Urothelium cell line (cell line): ENCODE measurements at regions not wholly inside any gene's neighbourhood (a gene's known extent, or its start where the extent isn't known, plus 50 kb on each side); places are given as distances from the start of the nearest gene placed in this dataset.
"Not testable (repeated sequence)": the region's sequence is repeated elsewhere in the genome, so short reads cannot be mapped to it uniquely, and the experiment has no call there.

Source experiments
- DNase-seq: peaks from one replicate; pipeline ENCODE4 v3.0.0; 2011; ENCODE audit warnings: low spot score, mixed read lengths
- FAIRE-seq: peaks from 2 replicates; lab custom pipeline; 2011; peaks lifted over from hg19 to GRCh38; lab: Jason Lieb, UNC

DNA sequence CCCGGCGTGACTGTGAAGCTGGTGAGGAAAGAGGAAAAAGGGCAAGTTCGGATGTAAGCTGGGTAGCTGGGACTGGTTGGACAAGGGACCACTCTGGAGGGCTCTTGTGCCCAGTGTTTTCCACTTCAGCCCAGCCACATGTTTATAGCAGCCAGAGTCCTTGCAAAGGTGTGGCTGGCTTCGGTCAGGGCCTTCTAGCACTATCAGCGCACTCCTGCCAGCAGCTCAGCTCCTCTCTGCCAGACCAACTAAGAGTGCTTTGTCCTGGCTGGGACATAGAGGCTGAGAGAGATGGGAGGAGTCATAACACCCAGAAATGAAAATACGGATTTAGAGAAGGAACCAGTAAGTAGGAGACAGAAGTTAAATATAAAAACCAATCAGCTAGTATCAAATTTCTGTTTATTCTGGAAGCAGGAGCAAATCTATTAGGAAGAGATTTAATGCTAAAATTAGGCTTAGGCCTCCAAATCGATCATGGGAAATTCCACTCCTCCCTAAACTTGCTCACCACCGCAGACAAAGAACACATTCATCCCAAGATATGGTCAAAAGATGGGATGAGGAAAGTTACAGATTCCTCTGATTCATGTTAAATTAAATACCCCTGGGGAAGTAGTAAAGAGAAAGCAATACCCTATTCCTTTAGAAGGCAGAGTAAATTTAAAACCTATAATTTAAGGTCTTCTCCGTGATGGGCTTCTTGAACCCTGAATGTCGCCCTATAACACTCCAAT lies 135.0 kb downstream of the RALA start:
- no peak for FAIRE-seq
- no peak for DNase-seq

DNA sequence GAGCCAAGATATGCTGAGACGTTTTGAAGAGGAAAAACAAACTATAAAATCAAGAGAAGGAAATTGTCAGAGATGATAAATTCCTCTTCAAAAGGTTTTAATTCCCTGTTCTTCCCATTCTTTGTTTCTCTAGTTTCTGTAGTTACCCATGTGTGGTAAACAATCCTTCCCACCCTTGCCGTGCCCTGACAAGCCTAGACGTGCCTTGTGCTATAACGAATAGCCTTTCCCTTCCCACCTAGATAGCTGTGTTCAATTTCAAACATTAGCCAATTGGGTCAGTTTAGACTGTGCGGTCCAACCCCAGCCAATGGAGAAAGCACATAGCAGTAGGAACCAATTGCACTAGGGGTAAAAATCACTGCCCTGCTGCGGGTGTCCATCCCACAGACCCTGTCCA lies 138.1 kb downstream of the RALA start:
- DNase-seq (no peak), FAIRE-seq (peak; percentile 86)

DNA sequence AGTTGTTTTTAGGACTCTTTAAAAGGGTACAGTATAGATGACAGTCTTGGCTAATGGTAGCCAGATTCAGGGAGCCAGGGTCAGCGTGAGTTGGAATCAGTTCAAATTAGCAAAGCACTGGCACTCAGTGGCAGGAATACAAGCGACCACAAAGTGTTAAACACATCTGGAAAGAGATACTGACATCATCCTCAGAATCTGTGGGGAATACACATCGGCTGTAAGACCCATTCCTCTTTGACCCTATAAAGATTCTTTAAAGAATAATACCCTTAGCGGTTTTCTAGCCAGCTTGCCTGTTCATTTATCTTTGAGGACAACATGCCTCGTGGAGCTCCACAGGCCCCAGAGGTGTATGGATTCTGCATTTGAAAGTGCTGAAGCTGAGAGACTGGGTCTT lies 139.1 kb downstream of the RALA start:
- DNase-seq, FAIRE-seq: not testable (repeated sequence)

DNA sequence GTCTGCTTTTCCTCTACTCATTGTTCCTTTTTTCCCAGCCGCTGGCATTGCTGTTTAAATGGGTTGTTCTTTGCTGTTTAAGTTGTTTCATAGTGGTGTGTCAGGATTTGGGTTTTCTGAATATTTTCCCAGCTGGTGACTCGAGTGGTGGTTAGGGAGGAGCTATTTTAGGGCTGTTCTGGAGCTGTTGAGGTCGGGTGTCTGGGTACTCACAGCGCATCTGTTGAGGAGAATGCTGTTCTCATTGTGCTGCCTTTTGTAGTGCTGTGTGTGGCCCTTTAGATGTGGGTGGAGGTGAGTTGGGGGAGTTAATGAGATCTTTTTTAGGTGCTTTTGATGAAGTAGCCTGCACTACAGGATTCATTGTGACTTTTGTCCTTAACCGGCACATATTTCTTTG lies 139.5 kb downstream of the RALA start:
- not testable (repeated sequence) for FAIRE-seq, DNase-seq

DNA sequence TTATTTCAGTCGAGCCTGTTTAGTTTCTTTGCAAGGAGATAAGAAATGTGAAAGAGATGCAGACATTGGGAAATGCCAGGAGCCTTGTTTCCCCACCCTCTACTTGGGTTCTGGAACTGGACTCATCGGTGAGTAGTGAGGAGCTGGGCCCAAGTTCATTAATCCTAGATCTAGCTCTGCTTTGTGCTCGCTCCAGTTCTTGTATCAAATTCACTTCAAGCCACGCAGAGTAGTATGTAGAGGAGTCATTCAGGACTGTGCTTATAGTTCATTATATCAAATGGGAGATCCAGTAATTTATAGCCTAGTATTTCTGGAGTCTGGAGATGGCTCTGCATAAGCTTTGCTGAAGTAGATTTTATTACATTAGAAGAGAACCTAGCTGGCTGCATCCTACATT lies 142.5 kb downstream of the RALA start:
- not testable (repeated sequence) for DNase-seq, FAIRE-seq

DNA sequence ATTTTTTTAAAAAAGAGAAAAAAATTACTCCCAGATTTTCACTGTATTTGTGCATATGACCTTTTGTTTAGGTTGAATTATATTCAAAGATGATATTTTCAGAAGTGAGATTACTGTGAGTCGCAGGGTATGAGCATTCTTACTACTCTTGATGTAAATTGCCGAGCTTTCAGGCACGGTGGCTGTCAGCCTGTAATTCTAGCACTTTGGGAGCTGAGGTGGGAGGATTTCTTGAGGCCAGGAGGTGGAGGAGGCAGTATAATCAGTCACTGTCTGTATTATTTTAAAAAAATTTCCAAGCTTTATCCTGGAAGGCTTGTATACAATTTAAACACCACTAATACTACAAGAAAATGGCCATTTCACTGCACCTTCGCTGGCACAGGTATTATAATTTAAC lies 145.1 kb downstream of the RALA start:
- not testable (repeated sequence) for DNase-seq, FAIRE-seq

DNA sequence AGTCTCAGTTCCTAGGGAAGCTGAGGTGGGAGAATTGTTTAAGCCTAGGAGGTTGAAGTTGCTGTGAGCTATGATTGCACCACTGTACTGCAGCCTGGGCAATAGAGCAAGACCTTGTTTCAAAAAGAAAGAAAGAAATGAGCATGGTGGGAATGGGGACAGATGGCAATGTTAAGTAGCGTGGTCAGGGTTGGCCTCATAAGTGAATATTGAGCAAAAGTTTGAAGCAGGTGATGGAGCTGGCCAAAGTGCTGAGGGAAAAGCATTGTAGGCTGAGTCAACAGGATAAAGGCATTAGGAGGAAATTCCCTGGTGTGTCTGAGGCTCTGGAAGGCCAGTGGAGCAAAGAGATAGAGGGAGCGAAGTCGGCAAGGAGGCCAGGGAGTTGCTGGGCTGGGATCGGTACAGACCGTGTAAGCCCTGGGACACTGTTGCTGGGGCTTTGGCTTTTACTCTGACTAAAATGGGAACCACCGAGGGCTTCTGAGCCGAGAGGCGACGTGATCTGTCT lies 151.0 kb downstream of the RALA start:
- DNase-seq, FAIRE-seq: not testable (repeated sequence)

DNA sequence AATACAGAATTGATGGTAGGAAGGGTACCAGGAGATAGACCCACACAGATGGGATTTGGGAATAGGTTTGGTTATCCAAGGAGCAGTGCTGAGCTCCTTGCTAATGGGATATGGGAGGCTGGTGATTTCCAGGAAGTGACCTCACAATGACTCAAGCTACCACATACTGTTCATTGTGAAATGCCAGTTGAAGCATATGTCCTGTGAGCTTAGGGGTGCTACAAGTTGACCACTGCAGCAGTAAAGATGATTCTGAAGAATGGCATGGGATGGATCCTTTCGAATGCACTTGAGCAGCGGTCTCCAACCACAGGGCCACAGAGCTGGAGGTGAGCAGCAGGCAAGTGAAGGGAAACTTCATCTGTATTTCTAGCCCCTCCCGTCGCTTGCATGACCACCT lies 158.2 kb downstream of the RALA start:
- DNase-seq, FAIRE-seq: not testable (repeated sequence)

DNA sequence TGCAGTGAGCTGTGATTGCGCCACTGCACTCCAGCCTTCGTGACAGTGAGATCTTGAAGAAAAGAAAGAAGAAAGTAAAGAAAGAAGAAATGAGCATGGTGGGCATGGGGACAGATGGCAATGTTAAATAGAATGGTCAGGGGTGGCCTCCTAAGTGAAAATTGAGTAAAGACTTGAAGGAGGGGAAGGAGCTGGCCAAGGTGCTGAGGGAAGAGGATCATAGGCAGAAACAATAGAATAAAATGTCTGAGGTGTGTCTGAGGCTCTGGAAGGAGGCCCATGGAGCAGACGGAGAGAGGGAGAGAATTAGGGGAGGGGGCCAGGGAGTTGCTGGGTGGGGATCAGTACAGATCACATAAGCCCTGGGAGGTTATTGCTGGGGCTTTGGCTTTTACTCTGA lies 163.1 kb downstream of the RALA start:
- FAIRE-seq, DNase-seq: not testable (repeated sequence)

DNA sequence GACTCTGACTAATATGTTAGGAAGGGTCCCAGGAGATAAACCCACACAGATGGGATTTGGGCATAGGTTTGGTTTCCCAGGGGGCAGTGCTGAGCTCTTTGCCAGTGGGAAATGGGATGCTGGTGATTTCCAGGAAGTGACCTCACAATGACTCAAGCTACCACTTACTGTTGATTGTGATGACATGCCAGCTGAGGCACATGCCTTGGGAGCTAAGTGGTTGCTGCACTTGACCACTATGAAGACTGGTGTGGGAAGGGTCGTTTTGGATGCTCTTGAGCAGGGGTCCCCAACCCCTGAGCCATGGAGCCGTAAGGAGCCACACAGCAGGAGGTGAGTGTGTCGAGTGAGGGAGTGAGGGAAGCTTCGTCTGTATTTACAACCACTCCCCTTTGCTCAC lies 159.0 kb upstream of the CDK13 start:
- not testable (repeated sequence) for DNase-seq

DNA sequence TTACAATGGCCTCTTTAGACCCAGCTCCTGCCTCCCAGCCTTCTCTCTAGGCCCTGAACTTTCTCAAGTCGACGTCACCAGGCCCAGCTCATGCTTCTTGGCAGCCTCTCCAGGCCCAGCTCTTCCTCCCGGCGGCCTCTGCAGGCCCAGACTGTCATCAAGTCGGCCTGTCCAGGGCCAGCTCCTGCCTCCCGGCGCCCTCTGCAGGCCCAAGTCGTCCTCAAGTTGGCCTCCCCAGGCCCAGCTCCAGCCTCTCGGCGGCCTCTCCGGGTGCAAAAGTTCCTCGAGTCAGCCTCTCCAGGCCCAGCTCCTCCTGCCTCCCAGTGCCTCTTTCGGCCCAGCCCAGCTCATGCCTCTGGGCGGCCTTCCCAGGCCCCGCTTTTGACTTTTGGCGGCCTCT lies 158.1 kb upstream of the CDK13 start:
- not testable (repeated sequence) for DNase-seq, FAIRE-seq

More for the DNA sequence above, 159.0 kb upstream of the CDK13 start:
- FAIRE-seq: not testable (repeated sequence)

DNA sequence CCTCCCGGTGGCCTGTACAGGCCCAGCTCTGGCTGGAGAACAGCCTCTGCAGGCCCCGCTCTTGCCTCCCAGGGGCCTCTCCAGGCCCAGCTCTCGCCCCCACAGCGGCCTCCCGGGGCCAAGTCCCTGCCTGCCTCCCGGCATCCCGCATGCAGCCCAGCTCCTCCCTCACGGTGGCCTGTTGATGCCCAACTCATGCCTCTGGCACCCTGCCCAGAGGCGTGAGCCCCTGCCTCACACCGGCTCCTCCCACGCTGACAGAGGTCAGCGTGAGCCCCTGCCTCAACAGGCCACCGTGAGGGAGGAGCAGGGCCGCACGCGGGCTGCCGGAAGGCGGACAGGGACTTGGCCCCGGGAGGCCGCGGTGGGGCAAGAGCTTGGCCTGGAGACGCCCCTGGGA lies 157.0 kb upstream of the CDK13 start:
- not testable (repeated sequence) for FAIRE-seq, DNase-seq

DNA sequence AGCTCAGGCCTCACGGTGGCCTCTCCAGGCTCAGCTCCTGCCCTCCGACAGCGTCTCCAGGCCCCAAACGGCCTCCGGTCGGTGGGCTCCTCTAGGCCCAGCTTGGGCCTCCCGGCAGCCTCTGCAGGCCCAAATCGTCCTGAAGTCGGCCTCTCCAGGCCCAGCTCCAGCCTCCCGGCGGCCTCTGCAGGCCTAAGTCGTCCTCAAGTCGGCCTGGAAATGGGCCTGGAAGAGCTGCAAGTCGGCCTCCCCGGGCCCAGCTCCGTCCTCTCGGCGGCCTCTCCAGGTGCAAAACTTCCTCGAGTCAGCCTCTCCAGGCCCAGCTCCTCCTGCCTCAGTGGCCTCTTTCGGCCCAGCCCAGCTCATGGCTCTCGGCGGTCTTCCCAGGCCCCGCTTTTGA lies 156.2 kb upstream of the CDK13 start:
- not testable (repeated sequence) for FAIRE-seq, DNase-seq

DNA sequence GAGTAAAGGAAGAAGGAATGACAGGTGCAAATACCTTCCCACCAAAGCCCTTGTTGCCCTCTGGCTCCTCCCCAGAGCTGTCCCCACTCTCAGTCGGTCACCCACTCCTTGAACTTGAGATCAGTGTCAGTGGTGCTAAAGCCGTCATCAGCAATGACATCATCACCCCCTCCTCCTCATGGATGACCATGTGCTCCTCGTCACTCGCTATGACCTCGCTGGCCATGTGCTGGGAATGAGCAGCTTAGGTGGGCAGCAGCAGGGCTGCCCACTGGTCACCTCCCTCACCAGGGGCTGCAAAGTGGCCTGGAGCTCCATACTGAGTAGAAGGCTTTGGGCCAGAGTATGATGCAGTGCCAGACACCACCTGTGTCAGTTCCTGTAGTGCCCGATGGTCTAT lies 153.1 kb upstream of the CDK13 start:
- FAIRE-seq, DNase-seq: not testable (repeated sequence)

DNA sequence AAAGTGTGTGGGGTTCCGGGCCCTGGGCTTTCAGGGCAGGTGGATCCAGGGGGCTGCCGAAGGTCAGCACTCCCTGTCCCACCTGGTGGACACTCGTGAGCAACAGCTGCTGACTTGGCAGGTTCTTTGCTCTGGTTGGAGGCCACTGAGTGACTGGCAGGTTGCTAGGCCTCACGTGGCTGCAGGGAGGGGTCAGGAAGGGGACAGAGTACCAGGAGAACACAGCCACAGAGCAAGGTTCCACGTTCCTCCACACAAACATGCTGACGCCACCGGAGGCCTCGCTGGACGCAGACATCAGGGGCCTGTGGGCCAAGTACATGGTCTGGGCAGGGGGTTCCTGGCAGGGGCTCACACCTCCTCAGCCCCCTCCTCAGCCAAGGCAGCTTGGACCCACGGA lies 152.0 kb upstream of the CDK13 start:
- not testable (repeated sequence) for DNase-seq, FAIRE-seq

DNA sequence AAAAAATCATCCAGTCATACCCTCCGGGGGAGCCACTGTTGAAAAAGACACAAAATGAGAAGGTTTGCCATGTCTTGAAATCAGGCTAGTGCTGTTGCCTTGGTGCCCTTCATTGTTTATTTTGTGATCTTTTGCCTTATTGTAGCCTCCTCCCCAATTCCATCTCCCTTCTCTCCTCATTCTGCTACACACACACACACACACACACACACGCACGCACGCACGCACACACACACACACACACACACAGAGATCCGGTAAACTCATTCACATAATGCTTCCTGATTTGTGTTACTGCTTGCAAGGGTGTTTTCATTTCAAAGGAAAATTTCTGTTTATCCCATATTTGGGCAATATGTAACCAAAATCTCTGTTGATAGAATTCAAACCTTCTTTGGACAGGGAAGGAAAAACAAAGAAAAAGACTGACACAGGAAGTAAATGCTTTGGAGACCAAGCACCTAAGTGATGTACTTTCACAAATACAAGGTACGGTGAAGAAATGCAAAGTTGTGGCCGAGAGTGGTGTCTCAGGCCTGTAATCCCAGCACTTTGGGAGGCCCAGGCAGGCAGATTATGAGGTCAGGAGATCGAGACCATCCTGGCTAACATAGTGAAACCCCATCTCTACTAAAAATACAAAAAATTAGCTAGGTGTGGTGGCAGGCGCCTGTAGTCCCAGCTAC lies 141.1 kb upstream of the CDK13 start:
- DNase-seq (peak; percentile 6), FAIRE-seq (no peak)

DNA sequence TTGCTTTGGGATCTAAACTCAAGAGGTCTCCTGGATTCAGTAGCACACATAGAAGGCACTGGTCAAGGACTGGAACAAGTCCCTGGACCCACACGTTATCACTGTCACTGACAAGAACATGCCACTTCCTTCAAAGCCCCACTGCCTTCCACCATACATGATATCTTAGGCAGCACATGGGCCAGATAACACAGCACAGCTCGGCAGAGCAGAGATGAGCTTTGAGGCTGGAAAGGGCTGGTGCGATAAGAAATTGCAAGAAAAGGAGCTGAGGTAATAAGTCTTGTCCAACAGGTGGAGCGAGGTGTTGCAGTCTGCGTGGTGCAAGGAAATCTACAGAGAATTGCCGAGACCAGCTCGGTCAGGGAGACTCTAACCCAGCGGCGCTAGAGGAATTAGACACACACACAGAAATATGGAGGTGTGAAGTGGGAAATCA lies 139.8 kb upstream of the CDK13 start:
- FAIRE-seq (peak; percentile 44), DNase-seq (no peak)

DNA sequence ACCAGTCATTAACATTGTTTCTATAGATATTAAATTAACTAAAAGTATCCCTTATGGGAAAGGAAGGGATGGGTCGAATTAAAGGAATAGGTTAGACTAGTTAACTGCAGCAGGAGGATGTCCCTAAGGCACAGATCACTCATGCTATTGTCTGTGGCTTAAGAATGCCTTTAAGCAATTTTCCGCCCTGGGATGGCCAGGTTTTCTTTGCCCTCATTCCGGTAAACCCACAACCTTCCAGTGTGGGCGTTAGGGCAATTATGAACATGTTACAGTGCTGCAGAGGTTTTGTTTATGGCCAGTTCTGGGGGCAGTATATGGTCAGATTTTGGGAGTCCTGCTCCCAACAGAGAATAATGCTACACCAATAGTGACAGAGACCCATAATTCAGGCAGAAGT lies 139.3 kb upstream of the CDK13 start:
- DNase-seq: peak; percentile 9
- FAIRE-seq: no peak

DNA sequence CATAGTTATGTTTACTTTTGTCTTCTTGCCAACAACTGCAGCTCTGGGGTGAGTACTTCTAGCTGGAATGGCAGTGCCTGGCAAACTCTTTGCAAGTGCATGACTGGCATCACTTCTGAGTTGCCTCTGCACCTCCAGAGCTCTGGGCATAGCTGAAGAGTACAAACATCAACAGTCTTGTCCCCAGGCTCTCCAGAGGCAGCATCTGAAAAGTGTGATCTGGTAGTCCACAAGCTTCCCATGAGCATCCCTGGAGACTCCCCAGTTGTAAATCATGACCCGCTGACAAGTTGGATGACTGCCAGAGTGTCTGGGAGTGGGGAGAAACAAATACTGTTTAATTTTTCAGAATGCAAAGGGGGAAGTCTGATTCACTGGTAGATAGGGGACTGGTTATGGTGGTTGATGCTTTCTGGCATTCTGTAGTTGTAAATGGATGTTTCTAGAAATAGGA lies 138.9 kb upstream of the CDK13 start:
- FAIRE-seq: peak; percentile 50
- peak; percentile 61 for DNase-seq

DNA sequence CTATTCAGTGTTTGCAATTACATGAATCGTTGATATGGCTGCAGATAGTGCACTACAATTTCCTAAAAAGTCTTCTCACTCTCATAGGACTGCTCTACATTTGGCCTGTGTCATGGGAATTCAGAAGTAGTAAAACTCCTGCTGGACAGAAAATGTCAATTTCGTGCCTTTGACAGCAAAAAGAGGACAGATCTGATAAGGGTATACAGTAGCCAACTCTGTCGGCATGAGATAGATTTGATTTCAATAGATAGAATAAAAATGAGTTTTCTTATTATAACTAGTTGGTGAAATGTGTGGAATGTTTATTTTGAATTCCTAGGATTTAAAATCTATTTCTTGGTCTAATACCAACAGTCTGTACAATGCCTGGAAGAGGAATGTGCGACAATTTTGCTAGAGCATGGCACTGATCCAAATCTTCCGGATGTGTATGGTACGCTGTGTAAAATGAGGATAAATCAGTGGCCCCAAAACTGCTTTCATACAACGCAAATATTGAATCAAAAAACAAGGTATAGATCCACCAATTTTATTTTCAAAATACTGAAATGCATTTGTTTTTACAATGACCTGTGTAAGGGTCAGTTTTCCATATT lies 133.5 kb upstream of the CDK13 start:
- no peak for DNase-seq
- FAIRE-seq: no peak

DNA sequence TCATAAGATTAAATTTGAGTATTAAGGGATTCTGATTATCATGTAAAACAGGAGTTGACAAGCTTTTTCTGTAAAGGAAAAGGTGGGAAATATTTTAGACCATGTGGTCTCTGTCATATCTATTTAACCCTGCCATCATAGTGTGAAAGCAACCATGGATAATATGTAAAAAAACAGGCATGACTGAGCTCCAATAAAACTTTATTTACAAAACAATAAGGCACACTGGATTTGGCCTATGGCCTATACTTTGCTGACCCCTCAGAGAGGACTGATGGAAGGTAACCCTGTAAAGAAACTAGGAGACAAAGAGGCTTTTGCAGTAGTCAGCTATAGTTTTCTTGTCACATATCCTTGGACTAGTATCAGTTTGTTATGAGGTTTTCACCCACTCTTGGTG lies 130.5 kb upstream of the CDK13 start:
- FAIRE-seq: no peak
- DNase-seq: no peak
